C4-2B (cell line): ENCODE measurements at regions not wholly inside any gene's neighbourhood (a gene's known extent, or its start where the extent isn't known, plus 50 kb on each side); places are given as distances from the start of the nearest gene placed in this dataset.

Source experiments
- CTCF ChIP-seq: fragments of 450-650 bp; conservative IDR thresholded peaks from 2 replicates; pipeline ENCODE4 v1.5.1; 2017; ENCODE audit warnings: mild to moderate bottlenecking
- ZFX ChIP-seq: fragments of 450-650 bp; IDR thresholded peaks from 2 replicates; pipeline ENCODE4 v1.6.1; 2017

- no peak for TF ChIP-seq CTCF
- no peak for TF ChIP-seq ZFX
Measured at GRCh38 chr10:128570319-128570995, 444.2 kb upstream of the MKI67 start.
